ENCODE measurements at regions not wholly inside any gene's neighbourhood (a gene's known extent, or its start where the extent isn't known, plus 50 kb on each side); places are given as distances from the start of the nearest gene placed in this dataset.

DNA sequence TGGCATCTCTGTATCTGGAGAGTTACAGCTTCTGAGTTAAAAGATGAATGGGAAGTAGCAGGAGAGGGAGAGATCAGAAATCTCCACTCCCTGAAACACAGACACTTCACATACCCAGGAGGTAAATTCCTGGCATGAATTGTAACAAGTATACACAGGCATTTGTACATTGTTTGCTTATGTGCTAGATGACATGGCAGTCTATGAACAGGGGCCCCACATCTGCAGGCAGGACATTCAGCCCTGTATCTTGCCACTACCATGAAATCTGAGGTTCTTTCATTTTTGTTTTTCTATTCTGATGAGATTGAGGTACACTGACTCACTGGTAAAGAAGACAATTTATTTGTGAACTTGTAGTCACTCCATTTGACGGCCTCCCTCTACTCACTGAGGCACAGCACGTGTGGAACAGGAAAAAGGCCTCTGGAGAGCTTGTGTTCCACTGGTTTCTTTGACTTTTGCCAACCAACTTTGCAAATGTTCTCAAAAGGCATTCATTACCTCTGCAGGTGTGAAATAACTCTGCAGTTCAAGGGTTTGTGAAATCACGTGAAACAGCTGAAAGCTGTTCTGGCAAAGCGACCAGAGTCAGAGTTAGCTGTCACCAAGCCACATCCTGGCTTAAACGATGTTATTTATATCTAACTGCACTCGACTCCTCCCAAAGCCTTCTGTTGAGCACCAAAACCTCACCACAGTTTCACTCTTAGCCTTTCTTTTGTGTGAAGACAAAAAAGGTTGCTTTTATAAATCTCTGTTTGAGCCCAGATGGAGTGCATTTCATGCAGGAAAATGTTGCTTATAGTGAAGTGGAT lies 401.3 kb upstream of the CFAP20DC start (continued):
- TF ChIP-seq ZBTB40 (IDR thresholded peaks at IDR 0.05; ENCODE audit: borderline replicate concordance) = no peak
- no peak for TF ChIP-seq TCF7 (IDR thresholded peaks at IDR 0.05; ENCODE audit: borderline replicate concordance)
- TF ChIP-seq ZNF274 (IDR thresholded peaks at IDR 0.05; ENCODE audit: insufficient read depth, insufficient read length) = no peak
- TF ChIP-seq SREBF2 (IDR thresholded peaks at IDR 0.05; ENCODE audit: low read length) = no peak
- peak; percentile 96 for TF ChIP-seq MTA2 (IDR thresholded peaks at IDR 0.05; ENCODE audit: low read depth)
- TF ChIP-seq RELA (IDR thresholded peaks at IDR 0.05; ENCODE audit: borderline replicate concordance, partially characterized antibody) = no peak
- no peak for TF ChIP-seq HCFC1 (IDR thresholded peaks at IDR 0.05; ENCODE audit: low read length)
- no peak for TF ChIP-seq ZZZ3 (IDR thresholded peaks at IDR 0.05; ENCODE audit: control insufficient read depth, insufficient read length, low read depth)
- TF ChIP-seq TCF3 (IDR thresholded peaks at IDR 0.05; ENCODE audit: borderline replicate concordance, insufficient read depth, low read depth, low read length) = peak; percentile 86; the same call in 1 of the 2 replicates
- TF ChIP-seq, protein P1, sequence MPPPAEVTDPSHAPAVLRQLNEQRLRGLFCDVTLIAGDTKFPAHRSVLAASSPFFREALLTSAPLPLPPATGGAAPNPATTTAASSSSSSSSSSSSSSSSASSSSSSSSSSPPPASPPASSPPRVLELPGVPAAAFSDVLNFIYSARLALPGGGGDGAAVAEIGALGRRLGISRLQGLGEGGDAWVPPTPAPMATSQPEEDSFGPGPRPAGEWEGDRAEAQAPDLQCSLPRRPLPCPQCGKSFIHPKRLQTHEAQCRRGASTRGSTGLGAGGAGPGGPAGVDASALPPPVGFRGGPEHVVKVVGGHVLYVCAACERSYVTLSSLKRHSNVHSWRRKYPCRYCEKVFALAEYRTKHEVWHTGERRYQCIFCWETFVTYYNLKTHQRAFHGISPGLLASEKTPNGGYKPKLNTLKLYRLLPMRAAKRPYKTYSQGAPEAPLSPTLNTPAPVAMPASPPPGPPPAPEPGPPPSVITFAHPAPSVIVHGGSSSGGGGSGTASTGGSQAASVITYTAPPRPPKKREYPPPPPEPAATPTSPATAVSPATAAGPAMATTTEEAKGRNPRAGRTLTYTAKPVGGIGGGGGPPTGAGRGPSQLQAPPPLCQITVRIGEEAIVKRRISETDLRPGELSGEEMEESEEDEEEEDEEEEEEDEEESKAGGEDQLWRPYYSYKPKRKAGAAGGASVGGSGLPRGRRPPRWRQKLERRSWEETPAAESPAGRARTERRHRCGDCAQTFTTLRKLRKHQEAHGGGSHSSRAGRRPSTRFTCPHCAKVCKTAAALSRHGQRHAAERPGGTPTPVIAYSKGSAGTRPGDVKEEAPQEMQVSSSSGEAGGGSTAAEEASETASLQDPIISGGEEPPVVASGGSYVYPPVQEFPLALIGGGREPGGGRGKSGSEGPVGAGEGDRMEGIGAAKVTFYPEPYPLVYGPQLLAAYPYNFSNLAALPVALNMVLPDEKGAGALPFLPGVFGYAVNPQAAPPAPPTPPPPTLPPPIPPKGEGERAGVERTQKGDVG (CRISPR knock-in tag; IDR thresholded peaks at IDR 0.05) = no peak
- TF ChIP-seq, protein P2, sequence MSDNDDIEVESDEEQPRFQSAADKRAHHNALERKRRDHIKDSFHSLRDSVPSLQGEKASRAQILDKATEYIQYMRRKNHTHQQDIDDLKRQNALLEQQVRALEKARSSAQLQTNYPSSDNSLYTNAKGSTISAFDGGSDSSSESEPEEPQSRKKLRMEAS (IDR thresholded peaks at IDR 0.05; ENCODE audit: low read depth, low read length) = peak; percentile 75; the same call in 1 of the 2 replicates
- TF ChIP-seq CEBPB (IDR thresholded peaks at IDR 0.05; ENCODE audit: borderline replicate concordance in 1 of 2, low read depth in 2 of 2, low read length in 2 of 2) = peak in 1 of 2 experiments; percentile 80; a peak in 1 of 4 replicates
- TF ChIP-seq ZNF207 (IDR thresholded peaks at IDR 0.05; ENCODE audit: borderline replicate concordance) = no peak
- TF ChIP-seq, protein P3, sequence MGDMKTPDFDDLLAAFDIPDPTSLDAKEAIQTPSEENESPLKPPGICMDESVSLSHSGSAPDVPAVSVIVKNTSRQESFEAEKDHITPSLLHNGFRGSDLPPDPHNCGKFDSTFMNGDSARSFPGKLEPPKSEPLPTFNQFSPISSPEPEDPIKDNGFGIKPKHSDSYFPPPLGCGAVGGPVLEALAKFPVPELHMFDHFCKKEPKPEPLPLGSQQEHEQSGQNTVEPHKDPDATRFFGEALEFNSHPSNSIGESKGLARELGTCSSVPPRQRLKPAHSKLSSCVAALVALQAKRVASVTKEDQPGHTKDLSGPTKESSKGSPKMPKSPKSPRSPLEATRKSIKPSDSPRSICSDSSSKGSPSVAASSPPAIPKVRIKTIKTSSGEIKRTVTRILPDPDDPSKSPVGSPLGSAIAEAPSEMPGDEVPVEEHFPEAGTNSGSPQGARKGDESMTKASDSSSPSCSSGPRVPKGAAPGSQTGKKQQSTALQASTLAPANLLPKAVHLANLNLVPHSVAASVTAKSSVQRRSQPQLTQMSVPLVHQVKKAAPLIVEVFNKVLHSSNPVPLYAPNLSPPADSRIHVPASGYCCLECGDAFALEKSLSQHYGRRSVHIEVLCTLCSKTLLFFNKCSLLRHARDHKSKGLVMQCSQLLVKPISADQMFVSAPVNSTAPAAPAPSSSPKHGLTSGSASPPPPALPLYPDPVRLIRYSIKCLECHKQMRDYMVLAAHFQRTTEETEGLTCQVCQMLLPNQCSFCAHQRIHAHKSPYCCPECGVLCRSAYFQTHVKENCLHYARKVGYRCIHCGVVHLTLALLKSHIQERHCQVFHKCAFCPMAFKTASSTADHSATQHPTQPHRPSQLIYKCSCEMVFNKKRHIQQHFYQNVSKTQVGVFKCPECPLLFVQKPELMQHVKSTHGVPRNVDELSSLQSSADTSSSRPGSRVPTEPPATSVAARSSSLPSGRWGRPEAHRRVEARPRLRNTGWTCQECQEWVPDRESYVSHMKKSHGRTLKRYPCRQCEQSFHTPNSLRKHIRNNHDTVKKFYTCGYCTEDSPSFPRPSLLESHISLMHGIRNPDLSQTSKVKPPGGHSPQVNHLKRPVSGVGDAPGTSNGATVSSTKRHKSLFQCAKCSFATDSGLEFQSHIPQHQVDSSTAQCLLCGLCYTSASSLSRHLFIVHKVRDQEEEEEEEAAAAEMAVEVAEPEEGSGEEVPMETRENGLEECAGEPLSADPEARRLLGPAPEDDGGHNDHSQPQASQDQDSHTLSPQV (IDR thresholded peaks at IDR 0.05) = 0 out of 2 replicates have a peak, but pooled peaks have one; percentile 64
- peak; percentile 97 for TF ChIP-seq RUNX3 (IDR thresholded peaks at IDR 0.05; ENCODE audit: low read length)
